HG03460 (cell line): ENCODE measurements at regions not wholly inside any gene's neighbourhood (a gene's known extent, or its start where the extent isn't known, plus 50 kb on each side); places are given as distances from the start of the nearest gene placed in this dataset.

ENCODE experiments used
- ATAC-seq: cut with Tn5 transposase; IDR thresholded peaks from one replicate; pipeline ENCODE4 v1.9.1; 2021; ENCODE audit not compliant: unreplicated experiment

GRCh38 chr11:123305601-123306375 lies 110.7 kb upstream of the CLMP start:
- ATAC-seq: no peak

- no peak for ATAC-seq
These were observed 109.9 kb upstream of the CLMP start for GRCh38 chr11:123304828-123305466.

- no peak for ATAC-seq
These were observed 108.9 kb upstream of the CLMP start for GRCh38 chr11:123303924-123304323.

DNA sequence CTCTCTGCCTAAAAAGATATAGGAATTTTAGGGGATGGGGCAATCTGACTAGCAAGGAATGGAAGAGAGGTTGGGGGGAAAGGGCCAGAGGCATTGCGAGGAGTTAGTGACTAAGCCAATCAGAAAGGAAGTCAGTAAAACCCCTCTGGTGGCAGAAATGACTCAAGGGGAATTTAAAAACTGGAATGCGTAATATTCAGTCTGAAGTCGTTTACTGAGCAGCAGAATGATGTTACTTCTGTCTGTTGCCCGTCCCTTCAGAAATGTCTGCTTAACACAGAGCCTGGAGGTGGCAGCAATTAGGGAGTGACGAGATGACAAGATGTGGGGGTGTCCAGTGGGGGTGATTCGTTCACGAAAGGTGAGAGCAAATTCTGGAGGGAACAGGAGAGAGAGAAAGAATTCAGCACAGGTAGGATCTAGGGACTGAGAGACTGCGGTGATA lies 107.7 kb upstream of the CLMP start:
- peak; percentile 56 for ATAC-seq

DNA sequence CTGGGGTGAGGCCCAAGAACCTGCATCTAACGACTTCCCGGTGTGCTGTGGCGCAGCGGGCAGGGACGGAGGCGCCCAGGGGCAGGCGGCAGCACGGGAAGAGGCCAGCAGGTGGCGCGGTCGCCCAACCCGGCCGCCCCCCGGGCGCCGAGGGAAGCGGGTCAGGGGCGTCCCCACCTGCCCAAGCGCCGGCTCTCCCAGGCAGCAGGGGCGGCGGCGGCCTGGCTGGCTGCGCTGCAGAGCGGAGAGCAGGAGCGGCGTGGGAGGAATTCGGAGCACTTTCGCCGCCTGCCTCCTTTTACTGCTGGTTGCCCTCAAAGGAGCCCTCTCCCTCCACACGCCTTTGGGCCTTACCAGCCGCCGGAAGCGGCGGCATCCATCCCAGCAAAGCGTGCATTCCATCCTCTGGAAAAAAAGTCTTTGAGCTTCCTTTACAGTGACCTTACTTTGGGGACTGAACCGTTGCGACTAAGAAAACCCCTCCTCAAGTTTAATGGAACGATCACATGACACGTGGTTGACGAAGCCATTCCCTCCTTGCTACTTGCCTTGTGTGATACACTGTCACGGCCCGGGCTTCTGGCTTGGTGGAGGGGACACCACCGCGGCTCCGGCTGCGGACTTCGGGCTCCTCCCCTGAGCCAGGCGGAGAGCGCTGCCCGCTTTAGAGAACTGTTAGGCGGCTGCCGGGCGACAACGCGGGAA lies 106.8 kb upstream of the CLMP start:
- peak; percentile 62 for ATAC-seq

GRCh38 chr11:123301013-123301591 lies 106.1 kb upstream of the CLMP start:
- no peak for ATAC-seq

GRCh38 chr11:123299721-123300120 lies 104.7 kb upstream of the CLMP start:
- no peak for ATAC-seq

DNA sequence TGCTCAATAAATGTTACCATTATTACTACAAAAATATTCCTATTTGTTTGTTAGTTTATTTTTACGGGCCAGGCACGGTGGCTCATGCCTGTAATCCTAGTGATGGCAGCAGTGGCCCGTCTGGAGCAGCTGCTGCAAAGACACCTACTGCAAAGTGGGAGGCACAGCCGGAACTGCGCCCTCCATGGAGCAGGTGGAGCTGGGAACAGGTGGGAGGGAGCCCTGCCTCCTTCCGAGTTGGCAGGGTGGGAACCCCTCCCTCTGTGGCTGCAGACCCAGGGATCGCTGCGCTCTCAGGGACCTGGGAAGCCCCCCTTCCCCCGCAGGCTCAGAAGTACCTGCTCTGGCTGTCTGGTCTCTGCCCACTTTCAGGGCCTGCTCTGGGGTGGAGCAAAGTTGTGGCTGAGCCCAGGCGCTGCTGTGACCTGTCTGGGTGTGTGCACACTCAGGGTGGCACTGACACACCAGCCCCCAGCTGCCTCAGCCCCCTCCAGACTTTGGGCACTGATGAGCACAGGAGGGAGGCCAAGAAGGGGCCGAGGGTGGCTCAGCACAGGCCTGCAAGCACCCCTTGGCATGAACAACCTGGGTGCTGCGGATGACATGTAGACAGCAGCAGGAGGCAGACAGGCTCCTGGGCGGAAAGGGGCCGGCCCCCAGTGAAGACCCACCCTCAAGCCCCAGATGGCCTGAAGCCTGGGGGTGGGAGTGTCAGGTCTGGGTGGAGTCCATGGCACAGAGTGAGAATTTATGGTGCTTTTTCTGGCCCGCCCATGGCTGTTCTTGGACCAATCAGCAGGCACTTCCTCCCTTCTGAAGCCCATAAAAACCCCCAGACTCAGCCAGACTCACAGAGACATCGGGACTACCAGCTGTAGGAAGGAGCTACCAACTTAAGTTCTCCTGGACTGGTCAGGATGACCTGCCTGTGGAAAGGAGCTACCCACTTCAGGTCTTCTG lies 103.7 kb upstream of the CLMP start:
- no peak for ATAC-seq

DNA sequence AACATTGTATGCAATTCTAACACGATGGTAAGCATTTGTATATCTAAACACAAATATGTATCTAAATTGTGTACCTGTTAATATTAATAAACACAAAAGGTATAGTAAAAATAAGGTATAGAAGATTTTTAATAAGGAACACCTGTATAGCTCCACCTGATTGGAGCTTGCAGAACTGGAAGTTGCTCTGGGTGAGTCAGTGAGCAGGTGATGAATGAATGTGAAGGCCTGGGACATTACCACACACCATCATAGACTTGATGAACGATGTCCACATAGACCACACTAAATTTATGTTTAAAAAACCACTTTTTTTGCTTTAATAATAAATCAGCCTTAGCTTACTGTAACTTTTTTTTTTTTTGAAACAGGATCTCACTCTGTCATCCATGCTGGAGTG lies 97.6 kb upstream of the CLMP start:
- no peak for ATAC-seq

DNA sequence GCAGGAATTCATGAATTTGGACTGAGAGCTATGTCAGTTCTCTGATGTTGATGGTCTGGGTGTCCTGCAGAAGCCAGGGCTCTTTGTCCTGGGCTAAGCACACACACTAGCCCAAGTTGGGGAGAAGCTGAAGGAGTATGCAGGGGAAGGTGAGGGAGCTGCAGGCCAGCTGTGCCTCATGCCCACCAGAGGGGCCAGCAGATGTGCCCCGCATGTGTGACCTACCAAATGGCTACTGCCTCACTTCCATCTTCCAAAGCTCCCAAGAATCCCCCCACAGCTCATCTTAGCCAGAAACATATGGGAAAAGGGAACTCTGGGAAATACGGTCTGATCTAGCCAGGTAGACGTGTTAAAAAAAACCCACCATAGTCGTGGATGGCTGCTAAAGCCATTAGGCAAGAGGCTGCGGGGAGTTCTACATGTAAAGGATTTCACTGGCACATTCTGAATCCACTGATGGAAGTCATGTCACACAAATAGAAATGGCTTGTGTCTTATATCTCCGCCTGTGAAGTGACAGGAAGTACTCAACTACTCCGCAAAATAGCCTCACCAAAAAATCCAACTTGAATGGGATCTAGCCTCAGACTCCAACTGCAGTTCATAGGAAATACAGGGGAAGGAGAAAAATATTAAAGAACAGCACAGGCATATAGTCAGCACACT lies 96.3 kb upstream of the CLMP start:
- no peak for ATAC-seq

- no peak for ATAC-seq
These were observed 91.7 kb upstream of the CLMP start for GRCh38 chr11:123286761-123287160.

GRCh38 chr11:123286255-123286654 lies 91.2 kb upstream of the CLMP start:
- ATAC-seq: no peak

DNA sequence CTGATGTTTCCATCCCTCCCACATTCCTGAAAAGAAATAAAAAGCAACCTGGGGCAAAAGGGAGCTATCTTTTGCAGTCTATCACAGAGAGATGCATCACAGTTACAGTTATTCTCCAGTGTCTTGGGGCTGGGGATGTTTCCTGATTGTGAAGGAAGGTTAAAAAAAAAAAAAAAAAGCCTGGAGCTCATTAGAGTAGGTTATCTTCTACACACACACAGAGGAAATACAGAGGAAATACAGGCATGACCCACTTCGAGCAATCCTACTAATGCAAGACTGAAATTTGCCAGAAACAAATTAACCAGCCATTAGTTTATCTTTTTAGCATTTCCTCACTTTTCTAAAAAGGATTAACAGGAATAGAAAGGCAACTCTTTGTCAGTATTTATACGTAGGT lies 89.4 kb upstream of the CLMP start:
- ATAC-seq: no peak

- ATAC-seq: no peak
These were observed 87.5 kb upstream of the CLMP start for GRCh38 chr11:123282597-123282996.

GRCh38 chr11:123273616-123274015 lies 78.6 kb upstream of the CLMP start:
- no peak for ATAC-seq

DNA sequence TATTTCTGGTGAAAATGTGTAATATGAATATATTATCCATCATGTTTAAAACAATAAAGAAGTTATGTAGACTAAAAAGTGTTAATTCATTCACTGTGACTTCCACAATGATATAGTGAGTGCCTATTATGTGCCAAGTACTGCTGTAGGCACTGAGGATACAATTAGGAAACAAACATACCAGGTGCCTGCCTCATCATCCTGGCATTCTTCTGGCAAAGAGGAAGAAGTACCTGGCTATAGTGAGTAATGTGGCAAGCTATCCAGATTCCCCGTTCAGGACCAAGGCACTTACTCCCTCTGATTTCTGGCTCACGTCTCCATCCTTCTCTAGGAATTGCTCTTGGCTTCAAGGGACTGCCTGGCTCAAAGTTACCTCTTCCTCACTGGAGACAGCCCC lies 77.5 kb upstream of the CLMP start:
- ATAC-seq: no peak

DNA sequence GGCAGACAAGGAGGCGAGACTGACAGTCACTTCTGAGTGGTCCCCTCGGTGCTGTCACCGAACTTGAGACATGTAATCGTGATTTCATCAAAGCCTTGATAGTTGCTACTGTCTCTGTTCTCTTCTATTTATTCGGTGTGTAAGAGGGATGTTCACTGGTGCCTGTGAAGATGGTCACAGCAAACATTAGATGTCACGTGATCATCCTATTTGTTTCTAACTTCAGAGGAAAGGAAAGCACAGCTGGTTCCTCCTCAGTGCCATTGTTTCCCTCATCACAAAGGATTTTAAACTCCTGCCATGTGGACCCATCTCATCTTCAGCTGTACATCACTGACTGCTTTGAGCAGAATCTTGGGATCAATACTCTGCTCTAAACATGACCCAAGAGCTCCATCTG lies 73.1 kb upstream of the CLMP start:
- ATAC-seq: no peak

DNA sequence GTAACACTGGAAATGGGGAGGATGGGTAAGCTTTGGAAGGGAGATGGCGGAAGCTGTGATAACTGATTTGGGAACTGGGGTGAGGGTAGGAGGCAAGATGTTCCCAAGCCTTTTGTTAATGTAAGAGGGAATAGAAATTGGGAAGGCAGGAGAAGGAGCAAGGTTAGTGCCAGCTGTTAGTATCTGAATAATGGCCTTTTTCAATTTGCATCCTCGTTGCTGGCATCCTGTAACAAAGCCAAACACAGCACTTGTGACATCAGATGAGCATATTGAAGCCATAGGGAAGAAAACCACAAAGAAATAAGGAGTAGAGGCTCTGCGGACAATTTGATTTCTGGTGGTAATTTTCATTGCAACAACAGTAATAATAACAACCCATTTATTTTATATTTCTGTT lies 70.9 kb upstream of the CLMP start:
- no peak for ATAC-seq

GRCh38 chr11:123264431-123264780 lies 69.4 kb upstream of the CLMP start:
- ATAC-seq: no peak
